Gastroesophageal sphincter (tissue), 3 donors: ENCODE measurements at regions not wholly inside any gene's neighbourhood (a gene's known extent, or its start where the extent isn't known, plus 50 kb on each side); places are given as distances from the start of the nearest gene placed in this dataset.

Experiments used
- CTCF ChIP-seq, 4 experiments: fragments of 200-600 bp in 2 of 4; fragments of 450-650 bp in 2 of 4; sonication (generic) in 1 of 4; IDR thresholded peaks; one replicate each; pipeline ENCODE4 v1.5.1; 2017 to 2019; ENCODE audit warnings: antibody characterized with exemption in 4 of 4, mild to moderate bottlenecking in 2 of 4, moderate library complexity in 2 of 4
- EP300 ChIP-seq: sonication (generic); formaldehyde crosslinking; IDR thresholded peaks from one replicate; pipeline ENCODE4 v1.6.1; 2017; ENCODE audit warnings: antibody characterized with exemption, mild to moderate bottlenecking
- POLR2A ChIP-seq, 2 donors: fragments of 450-650 bp; IDR thresholded peaks; one replicate each; pipeline ENCODE4 v1.6.1; 2017; ENCODE audit warnings: antibody characterized with exemption in 2 of 2, mild to moderate bottlenecking in 2 of 2, moderate library complexity in 1 of 2

- no peak for TF ChIP-seq CTCF (IDR thresholded peaks at IDR 0.05)
- no peak for TF ChIP-seq EP300
- TF ChIP-seq POLR2A (IDR thresholded peaks at IDR 0.05): no peak
Observed at GRCh38 chr6:153966001-153966400, 73.0 kb upstream of the OPRM1 start.
